NT2/D1 (cell line): ENCODE measurements at regions not wholly inside any gene's neighbourhood (a gene's known extent, or its start where the extent isn't known, plus 50 kb on each side); places are given as distances from the start of the nearest gene placed in this dataset.

Experiments
- SUZ12 ChIP-seq: IDR thresholded peaks from 2 replicates; pipeline ENCODE4 v1.6.1; 2011; ENCODE audit not compliant: insufficient read length, insufficient read depth; ENCODE audit errors: extremely low read depth
- YY1 ChIP-seq: IDR thresholded peaks from 2 replicates; pipeline ENCODE4 v1.6.1; 2011; ENCODE audit not compliant: insufficient read length, insufficient read depth

DNA sequence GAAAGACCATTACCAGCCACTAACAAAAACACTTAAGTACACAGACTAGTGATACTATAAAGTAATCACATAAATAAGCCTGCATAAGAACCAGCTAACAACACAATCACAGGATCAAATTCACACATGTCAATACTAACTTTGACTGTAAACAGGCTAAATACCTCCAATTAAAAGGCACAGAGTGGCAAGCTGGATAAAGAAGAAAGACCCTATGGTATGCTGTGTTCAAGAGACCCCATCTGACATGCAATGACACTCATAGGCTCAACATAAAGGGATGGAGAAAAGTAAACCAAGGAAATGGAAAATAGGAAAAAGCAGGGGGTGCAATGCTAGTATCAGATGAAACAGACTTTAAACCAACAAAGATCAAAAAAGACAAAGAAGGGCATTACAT lies 631.8 kb upstream of the NOX3 start:
- TF ChIP-seq SUZ12: no peak
- TF ChIP-seq YY1: no peak
